Esophagus muscularis mucosa (tissue), 4 donors: ENCODE measurements at regions not wholly inside any gene's neighbourhood (a gene's known extent, or its start where the extent isn't known, plus 50 kb on each side); places are given as distances from the start of the nearest gene placed in this dataset.

Source experiments
- DNase-seq: peaks from one replicate; pipeline ENCODE4 v3.0.0-alpha.2; 2017; ENCODE audit errors: extremely low spot score
- H3K27ac ChIP-seq, 4 donors: fragments of 200-600 bp; sonication (generic); replicated peaks in 1 of 4; 1 replicate in 3 of 4; 2 replicates in 1 of 4; pipeline ENCODE4 v1.5.1; 2016 to 2019; ENCODE audit warnings: mild to moderate bottlenecking in 1 of 4
- H3K27me3 ChIP-seq, 4 donors: fragments of 200-600 bp; sonication (generic); one replicate each; pipeline versions ENCODE4 v1.5.1 to v1.6.0; 2016 to 2019
- H3K36me3 ChIP-seq, 4 donors: fragments of 200-600 bp; sonication (generic); one replicate each; pipeline ENCODE4 v1.5.1; 2016 to 2019
- H3K4me1 ChIP-seq, 4 donors: fragments of 200-600 bp; sonication (generic); one replicate each; pipeline ENCODE4 v1.5.1; 2016 to 2019
- H3K4me3 ChIP-seq, 4 donors: fragments of 200-600 bp; sonication (generic); 1 replicate in 2 of 4; 2 replicates in 2 of 4; pipeline ENCODE4 v1.5.1; 2016 to 2019; ENCODE audit warnings: mild to moderate bottlenecking in 4 of 4, moderate library complexity in 1 of 4
- H3K9me3 ChIP-seq, 4 donors: fragments of 200-600 bp; sonication (generic); 1 replicate in 3 of 4; 2 replicates in 1 of 4; pipeline ENCODE4 v1.5.1; 2016 to 2019
- EP300 ChIP-seq: sonication (generic); formaldehyde crosslinking; IDR thresholded peaks from one replicate; pipeline ENCODE4 v1.6.1; 2017; ENCODE audit warnings: antibody characterized with exemption
- POLR2A ChIP-seq: fragments of 450-650 bp; IDR thresholded peaks from one replicate; pipeline ENCODE4 v1.6.1; 2017; ENCODE audit warnings: antibody characterized with exemption, moderate library complexity, mild to moderate bottlenecking, low read depth
- POLR2AphosphoS5 ChIP-seq, 2 donors: sonication (generic); formaldehyde crosslinking; IDR thresholded peaks; one replicate each; pipeline ENCODE4 v1.6.1; 2017; ENCODE audit warnings: antibody characterized with exemption in 2 of 2
- WGBS: methylation state at CpG from one replicate; pipeline ENCODE4 v1.1.5; 2018; 5-methylcytosine and 5-hydroxymethylcytosine counted together
- intact Hi-C: fragments of 100-400 bp; cut with DNase I; formaldehyde crosslinking; loops from one replicate; pipeline ENCODE4 v1.15.1; 2023
- TF ChIP-seq, protein P1 (sequence below), 3 experiments: fragments of 200-600 bp in 2 of 3; fragments of 450-650 bp in 1 of 3; sonication (generic) in 2 of 3; IDR thresholded peaks; one replicate each; pipeline ENCODE4 v1.5.1; 2017 to 2019; ENCODE audit warnings: antibody characterized with exemption in 3 of 3, mild to moderate bottlenecking in 2 of 3, moderate library complexity in 1 of 3

DNA sequence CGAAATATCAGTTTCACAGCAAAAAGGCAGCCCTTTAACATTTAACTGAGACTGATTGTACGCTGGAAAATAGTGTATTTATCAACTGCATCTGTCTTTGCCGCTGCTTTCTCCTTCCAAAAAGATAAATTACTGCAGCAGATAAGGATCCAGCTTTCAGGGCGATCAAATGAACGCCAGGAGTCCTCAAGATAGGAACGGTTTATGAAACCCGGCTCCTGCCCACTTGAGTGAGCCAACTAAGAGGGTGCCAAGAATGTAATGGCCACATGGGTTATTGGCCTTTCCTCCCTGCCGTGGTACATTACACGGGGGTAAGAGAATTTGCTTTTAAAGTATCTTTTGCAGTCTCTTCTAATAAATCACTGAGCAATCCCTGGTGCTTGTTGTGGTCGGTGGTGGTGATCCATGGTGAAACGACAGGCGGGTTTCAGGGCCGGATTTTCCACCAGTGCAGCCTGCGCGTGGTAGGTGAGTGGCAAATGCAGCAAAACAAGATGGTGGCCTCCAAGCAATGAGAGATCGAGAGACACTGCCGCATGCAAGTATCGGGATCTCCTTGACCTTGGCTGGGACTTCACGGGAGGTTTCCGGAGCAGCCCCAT is 67.5 kb upstream of the IRX6 start:
- TF ChIP-seq POLR2A (no peak), EP300 (no peak), POLR2AphosphoS5 (IDR thresholded peaks at IDR 0.05) (no peak)
- TF ChIP-seq, protein P1, sequence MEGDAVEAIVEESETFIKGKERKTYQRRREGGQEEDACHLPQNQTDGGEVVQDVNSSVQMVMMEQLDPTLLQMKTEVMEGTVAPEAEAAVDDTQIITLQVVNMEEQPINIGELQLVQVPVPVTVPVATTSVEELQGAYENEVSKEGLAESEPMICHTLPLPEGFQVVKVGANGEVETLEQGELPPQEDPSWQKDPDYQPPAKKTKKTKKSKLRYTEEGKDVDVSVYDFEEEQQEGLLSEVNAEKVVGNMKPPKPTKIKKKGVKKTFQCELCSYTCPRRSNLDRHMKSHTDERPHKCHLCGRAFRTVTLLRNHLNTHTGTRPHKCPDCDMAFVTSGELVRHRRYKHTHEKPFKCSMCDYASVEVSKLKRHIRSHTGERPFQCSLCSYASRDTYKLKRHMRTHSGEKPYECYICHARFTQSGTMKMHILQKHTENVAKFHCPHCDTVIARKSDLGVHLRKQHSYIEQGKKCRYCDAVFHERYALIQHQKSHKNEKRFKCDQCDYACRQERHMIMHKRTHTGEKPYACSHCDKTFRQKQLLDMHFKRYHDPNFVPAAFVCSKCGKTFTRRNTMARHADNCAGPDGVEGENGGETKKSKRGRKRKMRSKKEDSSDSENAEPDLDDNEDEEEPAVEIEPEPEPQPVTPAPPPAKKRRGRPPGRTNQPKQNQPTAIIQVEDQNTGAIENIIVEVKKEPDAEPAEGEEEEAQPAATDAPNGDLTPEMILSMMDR (IDR thresholded peaks at IDR 0.05), result no peak
- intact Hi-C loops, result no loop called here
- 78% methylated on average over 20 of the region's 20 CpGs for WGBS

DNA sequence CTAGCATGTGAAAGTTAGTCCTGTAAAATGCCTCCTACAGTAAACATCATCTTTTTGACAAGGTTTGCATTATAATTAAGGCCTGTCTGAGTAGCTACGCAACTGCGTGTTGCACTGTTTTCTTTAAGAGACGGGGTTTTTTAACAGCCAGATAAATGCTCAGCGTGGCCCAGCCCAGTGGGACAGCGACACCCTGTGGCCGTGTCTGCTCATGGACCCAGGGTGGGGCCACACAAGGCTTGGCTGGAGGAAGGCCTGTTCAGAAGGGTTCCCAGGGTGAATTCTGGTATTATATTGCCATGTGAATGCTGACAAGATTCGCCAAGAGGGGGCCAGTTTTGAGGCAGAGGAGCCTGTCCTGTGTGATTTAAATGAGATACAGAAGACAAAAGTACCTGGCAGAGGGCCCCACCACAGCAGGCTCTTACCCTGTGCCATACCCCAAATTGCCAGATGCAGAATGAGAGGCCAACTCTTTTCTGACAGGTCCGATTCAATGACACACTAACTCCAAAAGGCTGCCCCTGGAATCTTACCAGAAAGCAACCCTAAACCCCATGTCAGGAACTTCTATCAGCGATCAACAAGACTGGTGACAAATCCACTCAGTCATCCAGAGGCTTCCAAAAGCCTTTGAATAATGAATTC is 65.9 kb upstream of the IRX6 start:
- Histone ChIP-seq H3K27me3 (peaks cover 0 to 14% (median 0%) of the 10 kb centered on the region in 4 donors), H3K9me3 (peaks cover 0 to 14% (median 3%) of the 10 kb centered on the region in 4 donors), H3K4me3 (no peak overlapping the region), H3K4me1 (no peaks in the 10 kb centered on the region), H3K36me3 (no peaks in the 10 kb centered on the region), H3K27ac (no peak overlapping the region)
- DNase-seq, result no peak
- intact Hi-C loops, result no loop called here
- TF ChIP-seq, protein P1 (IDR thresholded peaks at IDR 0.05), result peak; percentile 24 to 45 (median 26)
- TF ChIP-seq POLR2A, result no peak
- TF ChIP-seq POLR2AphosphoS5 (IDR thresholded peaks at IDR 0.05), result no peak
- WGBS, result 33% methylated on average over 9 of the region's 9 CpGs

More for the DNA sequence above, 67.5 kb upstream of the IRX6 start:
- no peaks in the 10 kb centered on the region for H3K36me3 ChIP-seq
- DNase-seq, result no peak
- peaks cover 0 to 14% (median 0%) of the 10 kb centered on the region in 4 donors for H3K27me3 ChIP-seq
- no peaks in the 10 kb centered on the region for H3K4me1 ChIP-seq
- no peak overlapping the region for H3K4me3 ChIP-seq
- H3K9me3 ChIP-seq, result peaks cover 0 to 22% (median 7%) of the 10 kb centered on the region in 4 donors
- no peak overlapping the region for H3K27ac ChIP-seq

DNA sequence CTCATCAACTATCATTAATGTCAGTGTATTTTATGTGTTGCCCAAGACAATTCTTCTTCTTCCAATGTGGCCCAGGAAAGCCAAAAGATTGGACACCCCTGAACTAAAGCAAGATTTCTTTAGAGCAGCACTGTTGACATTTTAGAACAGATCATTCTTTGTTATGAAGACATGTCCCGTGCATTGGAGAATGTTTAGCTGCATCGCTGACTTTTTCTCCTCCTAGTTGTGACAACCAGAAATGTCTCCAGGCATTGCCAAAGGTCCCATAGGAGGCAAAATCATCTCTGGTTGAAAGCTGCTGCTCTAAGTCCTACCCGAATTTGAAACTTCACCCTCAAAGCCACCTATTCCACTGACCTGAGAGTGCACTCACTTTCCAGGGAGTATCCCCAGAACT is 62.7 kb upstream of the IRX6 start:
- H3K27me3 ChIP-seq, result peaks cover 0 to 8% (median 0%) of the 10 kb centered on the region in 4 donors
- no peak overlapping the region for H3K27ac ChIP-seq
- 57% methylated on average over 3 of the region's 3 CpGs for WGBS
- peaks cover 0 to 5% (median 4%) of the 10 kb centered on the region in 4 donors for H3K9me3 ChIP-seq
- intact Hi-C loops, result no loop called here
- H3K4me1 ChIP-seq, result no peaks in the 10 kb centered on the region
- no peak for TF ChIP-seq EP300
- no peak for TF ChIP-seq POLR2A
- TF ChIP-seq POLR2AphosphoS5 (IDR thresholded peaks at IDR 0.05), result no peak
- no peaks in the 10 kb centered on the region for H3K36me3 ChIP-seq
- DNase-seq, result no peak
- no peak overlapping the region for H3K4me3 ChIP-seq

DNA sequence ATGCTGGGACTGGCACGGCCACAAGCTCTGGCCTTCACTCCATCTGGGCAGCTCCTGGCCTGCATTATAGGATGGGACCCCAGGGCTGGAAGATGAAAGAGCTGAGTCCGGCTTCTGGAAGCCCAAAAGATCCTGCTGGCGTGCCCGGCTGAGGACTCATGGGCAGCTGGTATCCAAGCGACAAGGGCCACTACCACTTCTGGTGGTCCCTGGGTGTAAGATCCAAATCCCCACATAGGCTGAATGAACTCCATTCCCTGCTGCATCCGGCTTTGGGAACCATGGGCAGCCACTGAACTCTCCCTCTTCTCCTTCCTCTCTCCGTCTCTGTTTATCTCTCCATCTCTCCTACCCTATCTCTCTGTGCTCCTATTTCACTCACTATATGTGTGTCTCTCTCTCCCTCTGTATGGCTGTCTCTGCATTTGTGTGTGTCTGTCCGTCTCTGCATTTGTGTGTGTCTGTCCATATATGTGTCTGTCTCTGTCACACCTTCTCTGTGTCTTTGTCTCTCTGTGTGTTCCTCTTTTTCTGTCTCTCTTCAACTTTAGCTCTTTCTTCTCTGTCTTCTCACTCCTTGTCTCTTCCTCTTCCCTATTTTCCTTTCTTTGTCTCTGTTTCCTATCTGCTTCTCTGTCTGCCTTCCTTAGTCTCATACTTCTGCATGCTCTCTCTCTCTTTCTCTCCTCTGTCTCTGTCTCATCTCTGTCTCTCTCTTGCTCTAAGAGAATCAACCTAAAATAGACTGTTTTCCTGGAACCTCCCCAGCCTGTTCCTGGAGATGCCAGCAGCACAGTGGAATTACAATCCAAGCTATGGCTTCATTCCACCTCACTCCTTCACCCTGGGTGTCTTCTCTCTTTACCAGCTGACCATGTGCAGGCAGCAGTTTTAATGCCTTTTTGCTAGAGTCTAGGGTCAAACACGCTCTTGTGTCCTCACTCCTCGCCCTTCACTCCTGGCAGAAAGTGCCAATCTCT is 60.4 kb upstream of the IRX6 start:
- H3K9me3 ChIP-seq, result peaks cover 0 to 8% (median 4%) of the 10 kb centered on the region in 4 donors
- no peaks in the 10 kb centered on the region for H3K4me1 ChIP-seq
- no peaks in the 10 kb centered on the region for H3K36me3 ChIP-seq
- WGBS, result 81% methylated on average over 9 of the region's 10 CpGs
- intact Hi-C loops, result no loop called here
- H3K27ac ChIP-seq, result no peak overlapping the region
- no peak for TF ChIP-seq POLR2A
- no peak for TF ChIP-seq POLR2AphosphoS5 (IDR thresholded peaks at IDR 0.05)
- no peak for TF ChIP-seq EP300
- TF ChIP-seq, protein P1 (IDR thresholded peaks at IDR 0.05), result no peak
- no peak for DNase-seq
- no peak overlapping the region for H3K4me3 ChIP-seq
- H3K27me3 ChIP-seq, result peaks cover 0 to 6% (median 0%) of the 10 kb centered on the region in 4 donors
